Mucosa of stomach (tissue), 1 donor: ENCODE measurements at regions not wholly inside any gene's neighbourhood (a gene's known extent, or its start where the extent isn't known, plus 50 kb on each side); places are given as distances from the start of the nearest gene placed in this dataset.

ENCODE experiments used
- H3K27me3 ChIP-seq: one replicate; pipeline ENCODE4 v1.7.0; 2013; ENCODE audit warnings: mild to moderate bottlenecking, low read length; ENCODE audit not compliant: control insufficient read depth, insufficient read depth
- H3K36me3 ChIP-seq: one replicate; pipeline ENCODE4 v1.7.0; 2013; ENCODE audit warnings: low read length; ENCODE audit not compliant: control insufficient read depth, insufficient read depth
- H3K4me1 ChIP-seq: one replicate; pipeline ENCODE4 v1.7.0; 2013; ENCODE audit warnings: mild to moderate bottlenecking, low read length; ENCODE audit not compliant: control insufficient read depth, insufficient read depth
- H3K4me3 ChIP-seq: one replicate; pipeline ENCODE4 v1.7.0; 2013; ENCODE audit warnings: low read length
- H3K9ac ChIP-seq: one replicate; pipeline ENCODE4 v1.7.0; 2013; ENCODE audit warnings: mild to moderate bottlenecking, low read length, moderate library complexity
- H3K9me3 ChIP-seq: one replicate; pipeline ENCODE4 v1.7.0; 2013; ENCODE audit warnings: mild to moderate bottlenecking, low read length, moderate library complexity; ENCODE audit not compliant: control insufficient read depth
- donor health status: Pancreatic carcinoma.

- no peaks in the 10 kb centered on the region for H3K27me3 ChIP-seq
- H3K9me3 ChIP-seq = no peaks in the 10 kb centered on the region
- H3K36me3 ChIP-seq = no peaks in the 10 kb centered on the region
- no peak overlapping the region for H3K9ac ChIP-seq
- no peaks in the 10 kb centered on the region for H3K4me1 ChIP-seq
- H3K4me3 ChIP-seq = no peak overlapping the region
Observed at GRCh38 chr2:59399126-59399525, 1154.3 kb downstream of the BCL11A start.

GRCh38 chr2:59398081-59398480 is 1155.4 kb downstream of the BCL11A start:
- Histone ChIP-seq H3K9me3 (no peaks in the 10 kb centered on the region), H3K4me3 (no peak overlapping the region), H3K4me1 (no peaks in the 10 kb centered on the region), H3K36me3 (no peaks in the 10 kb centered on the region), H3K9ac (no peak overlapping the region), H3K27me3 (no peaks in the 10 kb centered on the region)

DNA sequence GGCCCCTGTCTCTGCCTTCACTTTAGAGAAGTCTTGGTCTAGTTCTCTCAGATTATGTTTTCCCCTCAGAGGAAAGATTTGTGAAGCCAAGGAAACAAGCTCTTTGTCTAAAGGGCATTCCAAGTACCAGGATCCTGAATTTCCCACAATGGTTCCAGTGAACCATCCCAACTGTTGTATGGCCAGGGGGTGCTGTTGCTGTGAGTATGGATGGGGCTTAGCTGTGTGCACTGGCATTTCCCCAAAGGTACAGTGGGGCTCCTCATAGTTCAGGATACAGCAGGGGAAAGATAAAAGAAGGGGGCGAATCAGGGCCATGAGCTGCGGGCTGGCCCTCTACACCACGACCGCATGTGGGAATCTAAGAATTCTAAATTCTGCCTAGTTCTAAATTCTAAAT is 1154.0 kb upstream of the FANCL start:
- Histone ChIP-seq H3K9ac (no peak overlapping the region), H3K27me3 (no peaks in the 10 kb centered on the region), H3K4me3 (no peak overlapping the region), H3K9me3 (no peaks in the 10 kb centered on the region), H3K36me3 (no peaks in the 10 kb centered on the region), H3K4me1 (no peaks in the 10 kb centered on the region)

- H3K4me1 ChIP-seq = no peaks in the 10 kb centered on the region
- no peaks in the 10 kb centered on the region for H3K36me3 ChIP-seq
- H3K4me3 ChIP-seq = no peak overlapping the region
- H3K27me3 ChIP-seq = no peaks in the 10 kb centered on the region
- H3K9me3 ChIP-seq = no peaks in the 10 kb centered on the region
- no peak overlapping the region for H3K9ac ChIP-seq
Observed at GRCh38 chr2:59391896-59392295, 1150.8 kb upstream of the FANCL start.

- Histone ChIP-seq H3K9me3 (no peaks in the 10 kb centered on the region), H3K4me3 (no peak overlapping the region), H3K9ac (no peak overlapping the region), H3K27me3 (no peaks in the 10 kb centered on the region), H3K4me1 (no peaks in the 10 kb centered on the region), H3K36me3 (no peaks in the 10 kb centered on the region)
Observed at GRCh38 chr2:59390581-59390980, 1149.5 kb upstream of the FANCL start.

DNA sequence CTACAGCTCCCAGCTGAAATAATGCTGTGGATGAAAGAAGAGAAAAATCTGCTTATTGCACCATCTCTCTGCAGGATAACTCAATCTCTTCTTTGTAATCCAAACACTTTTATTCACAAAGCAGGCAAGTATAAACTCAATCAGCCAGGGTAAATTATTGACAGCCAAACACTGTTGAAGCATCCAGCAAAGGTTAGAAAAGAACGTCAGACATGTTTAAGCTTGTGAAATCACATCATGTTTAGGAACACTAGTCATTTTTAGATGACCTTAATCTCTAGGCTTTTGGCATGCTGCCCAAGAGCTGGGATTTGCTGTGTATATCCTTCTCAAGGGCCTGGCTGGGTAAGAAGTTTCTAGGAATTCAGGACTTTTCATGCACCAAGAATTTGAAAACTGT is 1148.1 kb upstream of the FANCL start:
- H3K36me3 ChIP-seq = no peaks in the 10 kb centered on the region
- no peaks in the 10 kb centered on the region for H3K9me3 ChIP-seq
- H3K27me3 ChIP-seq = no peaks in the 10 kb centered on the region
- no peak overlapping the region for H3K9ac ChIP-seq
- H3K4me1 ChIP-seq = no peaks in the 10 kb centered on the region
- H3K4me3 ChIP-seq = no peak overlapping the region

DNA sequence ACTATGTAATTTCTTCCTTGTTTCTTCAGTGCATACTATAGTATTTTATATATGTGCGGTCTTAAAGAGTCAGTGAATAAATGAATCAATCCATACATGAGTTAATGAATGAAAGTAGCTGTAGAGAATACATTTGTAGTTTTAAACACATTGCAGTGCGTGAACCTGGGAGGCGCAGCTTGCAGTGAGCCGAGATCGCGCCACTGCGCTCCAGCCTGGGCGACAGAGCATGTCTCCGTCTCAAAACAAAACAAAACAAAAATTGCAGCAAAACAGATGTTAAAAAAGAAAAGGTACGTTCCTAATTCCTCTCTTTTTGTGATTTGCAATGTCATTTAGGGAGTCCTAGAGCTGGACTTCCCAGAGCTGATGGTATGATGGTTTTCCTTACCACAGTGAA is 1144.8 kb upstream of the FANCL start:
- H3K27me3 ChIP-seq = no peaks in the 10 kb centered on the region
- H3K4me3 ChIP-seq = no peak overlapping the region

DNA sequence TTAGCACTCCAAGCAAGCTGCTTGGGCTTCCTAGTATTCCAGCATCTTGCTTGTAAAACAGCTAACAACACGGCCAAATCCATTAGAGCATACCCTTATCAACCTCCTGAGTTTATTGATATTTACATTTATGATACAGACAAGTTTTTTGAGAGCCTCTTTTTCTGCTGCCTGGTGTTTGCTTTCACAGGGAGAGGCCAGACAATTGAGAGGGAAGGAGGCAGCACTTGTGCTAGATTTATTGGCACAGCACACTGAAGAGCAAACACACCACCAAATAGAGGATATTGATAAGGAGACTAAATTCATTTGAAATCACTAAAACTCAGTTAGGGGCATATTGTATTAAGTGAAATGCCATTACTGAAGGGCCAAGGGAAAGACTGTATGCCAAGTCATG is 1142.3 kb upstream of the FANCL start:
- Histone ChIP-seq H3K36me3 (no peaks in the 10 kb centered on the region), H3K27me3 (no peaks in the 10 kb centered on the region), H3K4me3 (no peak overlapping the region), H3K9me3 (no peaks in the 10 kb centered on the region), H3K4me1 (no peaks in the 10 kb centered on the region), H3K9ac (no peak overlapping the region)

More for the DNA sequence above, 1144.8 kb upstream of the FANCL start:
- H3K36me3 ChIP-seq = no peaks in the 10 kb centered on the region
- no peaks in the 10 kb centered on the region for H3K4me1 ChIP-seq
- no peaks in the 10 kb centered on the region for H3K9me3 ChIP-seq
- H3K9ac ChIP-seq = no peak overlapping the region

GRCh38 chr2:59378127-59378526 is 1137.0 kb upstream of the FANCL start:
- Histone ChIP-seq H3K4me1 (no peaks in the 10 kb centered on the region), H3K27me3 (no peaks in the 10 kb centered on the region), H3K9ac (no peak overlapping the region), H3K9me3 (no peaks in the 10 kb centered on the region), H3K4me3 (no peak overlapping the region), H3K36me3 (no peaks in the 10 kb centered on the region)

- H3K9me3 ChIP-seq = no peaks in the 10 kb centered on the region
- H3K27me3 ChIP-seq = no peaks in the 10 kb centered on the region
- no peak overlapping the region for H3K9ac ChIP-seq
- no peak overlapping the region for H3K4me3 ChIP-seq
- H3K4me1 ChIP-seq = no peaks in the 10 kb centered on the region
- no peaks in the 10 kb centered on the region for H3K36me3 ChIP-seq
Observed at GRCh38 chr2:59366288-59366687, 1125.2 kb upstream of the FANCL start.

GRCh38 chr2:59354498-59354897 is 1113.4 kb upstream of the FANCL start:
- Histone ChIP-seq H3K4me3 (no peak overlapping the region), H3K9ac (no peak overlapping the region), H3K27me3 (no peaks in the 10 kb centered on the region), H3K9me3 (no peaks in the 10 kb centered on the region), H3K4me1 (no peaks in the 10 kb centered on the region), H3K36me3 (no peaks in the 10 kb centered on the region)

- Histone ChIP-seq H3K36me3 (no peaks in the 10 kb centered on the region), H3K9me3 (no peaks in the 10 kb centered on the region), H3K27me3 (no peaks in the 10 kb centered on the region), H3K4me1 (no peaks in the 10 kb centered on the region), H3K4me3 (no peak overlapping the region), H3K9ac (no peak overlapping the region)
Observed at GRCh38 chr2:59353306-59353921, 1112.3 kb upstream of the FANCL start.

DNA sequence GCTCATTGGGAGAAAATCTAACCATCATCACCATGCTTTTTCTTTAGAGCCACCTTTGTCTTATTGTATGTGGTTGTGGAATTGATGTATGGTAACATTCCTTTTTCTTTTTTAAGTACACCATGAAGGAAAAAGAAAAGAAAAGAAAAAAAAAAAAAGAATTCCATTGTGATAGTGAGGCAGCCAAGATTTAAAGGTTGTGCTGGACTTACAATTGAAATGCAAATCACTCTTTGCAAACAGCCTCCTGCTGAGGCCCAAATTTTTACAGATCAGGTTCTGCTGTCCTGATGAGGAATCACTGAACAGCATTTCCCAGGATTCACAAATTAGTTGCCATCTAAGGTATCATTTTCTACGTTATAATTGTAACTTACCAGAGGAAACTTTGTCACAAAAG is 1101.0 kb upstream of the FANCL start:
- H3K36me3 ChIP-seq = no peaks in the 10 kb centered on the region
- no peaks in the 10 kb centered on the region for H3K4me1 ChIP-seq

More for the DNA sequence above, 1101.0 kb upstream of the FANCL start:
- H3K9me3 ChIP-seq = no peaks in the 10 kb centered on the region
- H3K9ac ChIP-seq = no peak overlapping the region
- H3K4me3 ChIP-seq = no peak overlapping the region
- no peaks in the 10 kb centered on the region for H3K27me3 ChIP-seq
